Neural cell (in vitro differentiated cells): ENCODE measurements at regions not wholly inside any gene's neighbourhood (a gene's known extent, or its start where the extent isn't known, plus 50 kb on each side); places are given as distances from the start of the nearest gene placed in this dataset.

Experiments used
- H2AFZ ChIP-seq: fragments of 200-600, 300-800 bp; sonication (generic), shearing (Covaris generic); 2 replicates; pipeline ENCODE4 v1.6.0; 2014; ENCODE audit warnings: low read depth, mild to moderate bottlenecking, antibody characterized with exemption, low read length, moderate library complexity
- H3F3A ChIP-seq: fragments of 200-600 bp; shearing (Covaris generic); 2 replicates; pipeline ENCODE4 v1.6.1; 2016; ENCODE audit warnings: mild to moderate bottlenecking, moderate library complexity, mixed read lengths, antibody characterized with exemption, low read length; ENCODE audit not compliant: insufficient read depth, poor library complexity, severe bottlenecking
- H3K27ac ChIP-seq: fragments of 200-600, 300-800 bp; sonication (generic), shearing (Covaris generic); 2 replicates; pipeline ENCODE4 v1.5.1; 2014; ENCODE audit warnings: mild to moderate bottlenecking, low read length, moderate library complexity
- H3K27me3 ChIP-seq: fragments of 300-800, 200-600 bp; sonication (generic), shearing (Covaris generic); 2 replicates; pipeline ENCODE4 v1.6.0; 2014; ENCODE audit warnings: mild to moderate bottlenecking, low read depth, low read length, moderate library complexity; ENCODE audit not compliant: insufficient read depth
- H3K36me3 ChIP-seq: fragments of 300-800, 200-600 bp; sonication (generic), shearing (Covaris generic); 2 replicates; pipeline ENCODE4 v1.5.1; 2014; ENCODE audit warnings: mild to moderate bottlenecking, antibody characterized with exemption, low read length, moderate library complexity; ENCODE audit not compliant: insufficient read depth
- H3K4me2 ChIP-seq: fragments of 300-800, 200-600 bp; sonication (generic), shearing (Covaris generic); 2 replicates; pipeline ENCODE4 v1.6.0; 2014; ENCODE audit warnings: mild to moderate bottlenecking, low read length
- H3K4me3 ChIP-seq: fragments of 300-800, 200-600 bp; sonication (generic), shearing (Covaris generic); 2 replicates; pipeline ENCODE4 v1.5.1; 2014; ENCODE audit warnings: mild to moderate bottlenecking, low read length, moderate library complexity
- H3K79me2 ChIP-seq: fragments of 200-600 bp; shearing (Covaris generic); replicated peaks from 2 replicates; pipeline ENCODE4 v1.6.0; 2014; ENCODE audit warnings: mild to moderate bottlenecking, low read length, moderate library complexity; ENCODE audit not compliant: insufficient read depth
- H3K9ac ChIP-seq: fragments of 300-800, 200-600 bp; sonication (generic), shearing (Covaris generic); 2 replicates; pipeline ENCODE4 v1.6.1; 2016; ENCODE audit warnings: mild to moderate bottlenecking, low read length, mixed read lengths
- H3K9me2 ChIP-seq: fragments of 200-600 bp; shearing (Covaris generic); 2 replicates; pipeline ENCODE4 v1.6.1; 2016; ENCODE audit warnings: mild to moderate bottlenecking, low read length, mixed read lengths; ENCODE audit not compliant: insufficient read depth
- H3K9me3 ChIP-seq: fragments of 200-600, 300-800 bp; sonication (generic), shearing (Covaris generic); 2 replicates; pipeline ENCODE4 v1.6.1; 2016; ENCODE audit warnings: mild to moderate bottlenecking, mixed run types, low read length, moderate library complexity, mixed read lengths
- H4K20me1 ChIP-seq: fragments of 200-600 bp; shearing (Covaris generic); 2 replicates; pipeline ENCODE4 v1.6.1; 2016; ENCODE audit warnings: mild to moderate bottlenecking, mixed run types; ENCODE audit not compliant: insufficient read depth
- CTCF ChIP-seq: fragments of 450-650 bp; IDR thresholded peaks from 2 replicates; pipeline ENCODE4 v1.5.1; 2014; ENCODE audit warnings: antibody characterized with exemption, mild to moderate bottlenecking, moderate library complexity; ENCODE audit not compliant: poor library complexity, severe bottlenecking
- EP300 ChIP-seq: fragments of 450-650 bp; conservative IDR thresholded peaks from 2 replicates; pipeline ENCODE4 v1.6.1; 2014; ENCODE audit warnings: antibody characterized with exemption, mild to moderate bottlenecking, moderate library complexity; ENCODE audit not compliant: poor library complexity, severe bottlenecking
- EZH2 ChIP-seq: fragments of 200-600, 300-800 bp; shearing (Covaris generic), sonication (generic); IDR thresholded peaks from 2 replicates; pipeline ENCODE4 v1.6.1; 2014; ENCODE audit warnings: antibody characterized with exemption, low read length, borderline replicate concordance, mild to moderate bottlenecking; ENCODE audit not compliant: insufficient read depth, poor library complexity, severe bottlenecking
- MXI1 ChIP-seq: fragments of 450-650 bp; conservative IDR thresholded peaks from 2 replicates; pipeline ENCODE4 v1.6.1; 2014; ENCODE audit warnings: antibody characterized with exemption, mild to moderate bottlenecking; ENCODE audit not compliant: poor library complexity, severe bottlenecking
- POLR2AphosphoS5 ChIP-seq: IDR thresholded peaks from 2 replicates; pipeline ENCODE4 v1.6.1; 2012
- RAD21 ChIP-seq: fragments of 450-650 bp; conservative IDR thresholded peaks from 2 replicates; pipeline ENCODE4 v1.6.1; 2014; ENCODE audit warnings: antibody characterized with exemption, mild to moderate bottlenecking, moderate library complexity
- REST ChIP-seq: IDR thresholded peaks from 2 replicates; pipeline ENCODE4 v1.6.1; 2012; ENCODE audit warnings: borderline replicate concordance
- SMC3 ChIP-seq: fragments of 450-650 bp; conservative IDR thresholded peaks from 2 replicates; pipeline ENCODE4 v1.6.1; 2014; ENCODE audit warnings: antibody characterized with exemption, mild to moderate bottlenecking, moderate library complexity; ENCODE audit not compliant: poor library complexity
- TAF1 ChIP-seq: IDR thresholded peaks from 2 replicates; pipeline ENCODE4 v1.6.1; 2012; ENCODE audit warnings: low read depth

- Histone ChIP-seq H3K9ac (no peak overlapping the region), H3K9me2 (no peaks in the 10 kb centered on the region), H2AFZ (no peak overlapping the region), H3K36me3 (no peaks in the 10 kb centered on the region), H3K4me2 (no peak overlapping the region), H3K79me2 (no peaks in the 10 kb centered on the region), H3K9me3 (no peaks in the 10 kb centered on the region), H3K4me3 (no peak overlapping the region), H3K27ac (no peak overlapping the region), H4K20me1 (no peaks in the 10 kb centered on the region), H3K27me3 (no peaks in the 10 kb centered on the region), H3F3A (no peaks in the 10 kb centered on the region)
- TF ChIP-seq REST: no peak
- TF ChIP-seq POLR2AphosphoS5: no peak
- TF ChIP-seq MXI1: no peak
- TF ChIP-seq RAD21: no peak
- no peak for TF ChIP-seq TAF1
- no peak for TF ChIP-seq CTCF
- TF ChIP-seq SMC3: no peak
- no peak for TF ChIP-seq EZH2
- TF ChIP-seq EP300: no peak
Measured at GRCh38 chr5:23269981-23270380, 237.4 kb upstream of the PRDM9 start.

- H3K4me2 ChIP-seq: no peak overlapping the region
- H3K36me3 ChIP-seq: no peaks in the 10 kb centered on the region
- no peaks in the 10 kb centered on the region for H3K27me3 ChIP-seq
- H3K9me3 ChIP-seq: no peaks in the 10 kb centered on the region
- no peaks in the 10 kb centered on the region for H3K9me2 ChIP-seq
- H3K9ac ChIP-seq: no peak overlapping the region
- no peaks in the 10 kb centered on the region for H3F3A ChIP-seq
- H3K79me2 ChIP-seq: no peaks in the 10 kb centered on the region
- H3K27ac ChIP-seq: no peak overlapping the region
- H4K20me1 ChIP-seq: no peaks in the 10 kb centered on the region
- no peak for TF ChIP-seq CTCF
- no peak for TF ChIP-seq POLR2AphosphoS5
- TF ChIP-seq SMC3: no peak
- TF ChIP-seq MXI1: no peak
- TF ChIP-seq REST: no peak
- no peak for TF ChIP-seq RAD21
- TF ChIP-seq EP300: no peak
- TF ChIP-seq EZH2: no peak
- no peak for TF ChIP-seq TAF1
- no peak overlapping the region for H3K4me3 ChIP-seq
- H2AFZ ChIP-seq: no peak overlapping the region
Measured at GRCh38 chr5:23268136-23268535, 239.3 kb upstream of the PRDM9 start.
